NCI-H1105 (cell line): ENCODE measurements at regions not wholly inside any gene's neighbourhood (a gene's known extent, or its start where the extent isn't known, plus 50 kb on each side); places are given as distances from the start of the nearest gene placed in this dataset.
"Not testable (repeated sequence)": the region's sequence is repeated elsewhere in the genome, so short reads cannot be mapped to it uniquely, and the experiment has no call there.

Source experiments
- DNase-seq: peaks from one replicate; lab custom pipeline; 2025; lab: John Stamatoyannopoulos, UW

DNA sequence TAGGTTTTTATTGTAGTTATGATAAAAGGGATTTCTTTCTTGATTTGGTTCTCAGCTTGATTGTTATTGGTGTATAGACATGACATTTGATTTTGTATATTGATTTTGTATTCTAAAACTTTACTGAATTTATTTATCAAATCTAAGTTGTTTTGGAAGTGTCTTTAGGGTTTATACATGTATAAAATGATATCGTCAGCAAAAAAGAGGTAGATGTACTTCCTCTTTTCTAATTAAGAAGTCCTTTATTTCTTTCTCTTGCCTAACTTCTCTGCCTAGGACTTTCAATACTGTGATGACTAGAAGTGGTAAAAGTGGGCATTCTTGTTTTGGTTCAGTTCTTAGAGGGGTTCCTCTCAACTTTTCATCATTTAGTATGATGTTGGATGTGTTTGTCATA, 487.3 kb upstream of the KIF2B start:
- DNase-seq, result no peak

DNA sequence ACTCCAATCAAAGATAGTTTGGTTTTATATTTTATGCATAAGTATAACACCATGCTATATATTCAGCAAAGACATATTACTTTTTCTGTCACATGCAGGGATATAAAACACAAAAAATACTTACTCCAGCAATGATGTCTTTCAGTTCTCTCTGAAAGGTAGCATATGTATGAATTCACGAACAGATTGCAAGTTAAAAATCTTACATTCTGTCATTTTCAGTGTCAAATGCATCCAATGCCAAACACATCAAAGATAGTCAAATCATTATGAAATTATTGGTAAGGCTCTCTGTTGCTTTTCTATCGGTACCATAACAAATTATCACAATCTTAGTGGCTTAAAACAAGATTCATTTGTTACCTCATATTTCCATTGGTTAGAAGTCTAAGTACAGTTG, 492.0 kb upstream of the KIF2B start:
- DNase-seq, result no peak

DNA sequence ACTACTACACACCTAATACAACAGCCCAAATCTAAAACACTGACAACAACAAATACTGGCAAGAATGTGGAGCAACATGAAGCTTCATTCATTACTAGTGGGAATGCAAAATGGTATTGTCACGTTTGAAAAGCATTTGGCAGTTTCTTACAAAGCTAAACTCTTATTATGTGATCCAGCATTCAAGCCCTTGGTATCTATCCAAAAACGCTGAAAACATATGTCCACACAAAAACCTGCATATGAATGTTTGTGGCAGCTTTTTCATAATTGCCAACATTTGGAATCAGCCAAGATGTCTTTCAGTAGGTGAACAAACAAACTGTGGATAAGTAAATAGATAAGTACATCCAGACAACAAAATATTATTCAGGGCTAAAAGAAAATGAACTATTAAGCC, 501.1 kb upstream of the KIF2B start:
- no peak for DNase-seq

DNA sequence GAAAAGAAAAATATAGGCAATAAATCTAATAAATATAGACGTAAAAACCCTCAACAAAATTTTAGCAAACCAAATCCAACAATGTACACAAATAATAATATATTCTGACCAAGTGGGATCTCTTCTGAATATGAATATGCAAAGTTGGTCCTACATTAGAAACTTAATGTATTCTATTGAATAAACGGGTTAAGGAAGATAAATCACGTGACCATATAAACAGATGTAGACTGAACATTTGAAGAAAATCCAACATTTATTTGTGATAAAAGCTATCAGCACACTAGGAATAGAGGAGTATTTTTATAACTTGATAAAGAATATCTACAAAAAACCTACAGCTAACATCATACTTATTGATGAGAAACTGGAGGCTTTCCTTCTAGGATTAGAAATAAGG, 502.8 kb upstream of the KIF2B start:
- no peak for DNase-seq

DNA sequence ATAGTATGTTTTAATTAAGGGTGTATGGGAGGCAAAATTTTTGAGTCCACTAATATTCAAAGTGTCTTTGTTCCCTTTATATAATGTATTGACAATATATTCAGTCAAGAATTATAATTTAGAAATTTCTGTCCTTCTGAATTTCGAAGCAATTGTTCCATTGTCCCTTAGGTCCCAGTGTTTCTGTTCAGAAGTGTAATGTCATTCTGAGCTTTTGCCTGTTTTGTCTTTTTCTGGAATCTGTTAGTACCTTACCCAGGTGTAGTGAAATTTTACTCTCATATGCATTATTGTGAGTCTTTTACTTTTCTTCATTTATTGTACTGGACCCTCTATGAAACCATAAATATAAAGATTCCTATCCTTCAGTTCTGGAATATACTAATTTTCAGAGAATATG, 505.7 kb upstream of the KIF2B start:
- no peak for DNase-seq

DNA sequence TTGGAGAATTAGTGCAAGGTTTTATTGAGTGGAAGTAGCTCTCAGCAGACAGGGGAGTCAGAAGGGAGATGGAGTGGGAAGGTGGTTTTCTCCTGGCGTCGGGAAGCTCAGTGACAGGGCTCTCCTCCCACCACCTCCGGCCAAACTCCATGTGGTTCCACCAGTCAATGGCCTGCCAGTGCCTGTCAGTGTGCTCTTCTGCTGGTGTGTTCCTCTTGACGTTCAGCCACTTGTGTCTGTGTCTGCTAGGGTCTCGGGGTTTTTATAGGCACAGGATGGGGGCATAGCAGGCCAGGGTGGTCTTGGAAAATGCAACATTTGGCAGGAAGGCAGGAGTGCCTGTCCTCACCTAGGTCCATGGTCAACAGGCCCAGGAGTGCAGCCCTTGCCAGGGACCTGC, 506.7 kb upstream of the KIF2B start:
- no peak for DNase-seq

DNA sequence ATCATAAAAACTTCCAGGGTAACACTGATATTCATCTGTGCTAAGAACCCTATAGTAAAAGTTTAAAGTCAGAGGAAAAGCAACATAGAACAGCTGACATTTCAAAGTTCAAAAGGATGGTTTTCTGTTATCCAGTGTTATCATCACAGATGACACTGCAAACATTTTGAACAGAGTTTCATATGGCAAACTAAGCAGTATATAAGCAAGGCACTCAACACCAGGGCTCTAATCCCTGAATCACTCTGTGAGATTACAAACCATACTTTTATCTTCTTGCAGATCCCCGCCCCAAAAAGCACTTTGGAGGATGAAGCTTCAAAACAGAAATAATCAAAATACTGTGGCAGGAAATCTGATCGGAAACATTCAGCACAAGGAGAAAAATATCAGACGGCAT, 508.2 kb upstream of the KIF2B start:
- no peak for DNase-seq

DNA sequence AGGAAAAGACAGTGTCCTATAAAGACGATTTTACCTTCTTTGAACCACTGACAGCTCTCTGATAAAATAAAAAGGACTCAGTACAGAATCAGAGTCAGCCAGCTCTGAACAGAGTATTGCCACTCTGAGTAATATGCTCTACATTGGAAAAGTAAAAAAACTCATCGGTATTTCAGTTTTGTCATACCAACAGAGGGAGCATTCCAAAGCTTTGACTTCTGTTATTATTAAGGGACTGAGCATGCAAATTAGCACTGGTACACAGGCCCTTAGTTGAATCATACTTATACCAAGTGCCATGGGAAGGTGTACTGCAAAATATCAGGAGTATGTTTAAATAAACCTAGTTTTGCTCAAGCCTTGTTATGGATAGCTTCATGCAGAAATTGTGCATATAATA, 509.0 kb upstream of the KIF2B start:
- DNase-seq, result no peak

DNA sequence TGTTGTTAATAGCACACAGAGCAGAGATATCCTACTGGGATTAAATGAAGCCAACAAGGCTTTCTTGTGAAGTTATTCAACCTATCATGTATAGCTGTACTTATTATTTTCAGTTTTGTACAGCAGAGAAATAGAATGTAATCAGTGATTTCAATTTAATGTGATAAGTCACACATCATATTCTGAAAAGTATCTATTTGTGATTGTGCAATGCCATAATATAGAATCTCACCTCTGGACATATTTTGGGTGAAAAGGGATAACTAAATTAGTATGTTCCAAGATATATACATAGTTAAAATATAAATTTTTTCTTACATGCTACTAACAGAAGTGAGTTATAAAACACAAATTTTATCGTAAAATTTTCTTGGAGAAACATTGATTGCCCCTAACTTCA, 544.3 kb upstream of the KIF2B start:
- no peak for DNase-seq

DNA sequence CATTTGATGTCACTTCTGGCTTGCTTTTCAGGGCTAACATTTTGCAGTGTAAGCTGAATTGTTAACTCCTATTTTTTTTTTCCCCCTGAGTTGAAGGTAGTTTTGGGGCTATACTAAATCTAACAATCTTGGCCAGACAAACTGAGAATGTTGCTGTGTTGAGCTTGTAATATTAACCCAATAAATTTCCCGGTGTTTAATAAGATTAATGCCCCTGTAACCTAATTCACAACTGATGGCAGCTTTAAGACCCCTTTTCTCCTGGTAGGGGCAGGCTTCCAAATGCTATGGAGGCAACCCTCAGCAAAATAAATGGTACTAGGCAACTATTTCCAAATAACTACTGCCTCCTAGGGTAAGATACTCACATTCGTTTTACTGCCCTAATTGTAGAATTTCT, 549.6 kb upstream of the KIF2B start:
- DNase-seq, result no peak

DNA sequence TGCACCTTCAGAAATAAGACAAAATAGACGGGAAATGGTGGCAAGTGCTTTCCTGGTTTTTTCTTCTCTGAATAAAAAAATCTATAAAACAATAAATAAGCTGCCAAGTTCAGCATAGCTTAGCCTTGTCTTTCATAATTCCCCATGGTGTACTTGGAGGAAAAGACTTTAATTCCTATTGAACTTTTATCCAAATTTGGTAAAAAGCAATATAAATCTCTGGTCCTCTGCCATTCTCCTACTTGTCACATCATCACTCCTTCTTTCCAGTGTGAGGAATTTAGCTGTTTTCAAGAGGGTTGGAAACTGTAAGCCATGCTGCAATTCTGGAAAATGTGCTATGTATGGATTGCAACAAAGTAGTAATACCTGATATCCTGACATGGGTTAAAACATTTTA, 551.8 kb upstream of the KIF2B start:
- DNase-seq, result no peak

DNA sequence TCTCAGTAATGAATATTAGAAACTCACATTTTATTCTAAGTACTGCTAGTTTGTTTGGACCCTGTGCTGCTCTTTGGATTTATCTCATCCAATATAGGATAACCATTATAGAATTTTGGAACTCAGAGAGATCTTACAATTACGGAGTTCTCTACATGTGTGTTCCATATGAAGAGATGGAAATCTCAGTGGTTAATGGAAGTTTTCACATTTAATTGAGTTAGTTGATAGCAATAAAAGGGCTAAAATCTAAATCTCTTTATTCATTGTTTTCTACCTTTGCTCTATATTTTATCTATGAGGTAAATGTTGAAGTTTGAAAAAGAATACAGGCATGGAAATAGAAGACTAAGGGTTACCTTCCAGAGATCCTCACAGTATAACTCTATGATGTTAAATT, 558.0 kb upstream of the KIF2B start:
- DNase-seq, result no peak

DNA sequence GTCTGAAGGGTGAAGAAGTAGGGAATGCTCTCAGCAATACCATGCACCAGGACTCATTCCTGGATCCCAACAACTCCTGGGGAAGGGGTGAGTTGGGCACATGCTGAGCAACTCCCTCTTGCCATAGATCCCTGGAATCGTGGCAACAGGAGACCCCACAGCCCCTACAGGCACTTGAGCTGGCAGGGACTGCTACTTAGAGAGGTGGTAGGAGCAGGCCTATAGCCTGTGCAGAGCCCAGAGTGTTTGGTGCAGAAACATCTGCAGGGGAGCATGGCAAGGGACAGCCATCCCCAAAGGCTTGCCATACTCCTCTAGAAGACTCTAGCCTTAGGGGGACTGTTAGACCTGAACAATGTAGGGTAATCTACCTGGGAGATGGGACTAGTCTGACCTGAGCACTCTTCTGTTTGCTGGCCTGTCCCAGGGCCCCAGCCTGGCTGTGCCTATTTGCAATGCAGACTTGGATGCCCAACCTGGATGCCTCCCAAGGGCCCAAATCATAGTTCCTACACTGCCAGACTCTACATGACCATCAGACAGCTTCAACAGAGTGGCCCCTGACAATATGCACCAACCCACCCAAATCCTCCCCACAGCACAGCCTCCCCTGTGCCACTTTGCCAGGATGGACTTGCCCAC, 568.6 kb upstream of the KIF2B start:
- no peak for DNase-seq

DNA sequence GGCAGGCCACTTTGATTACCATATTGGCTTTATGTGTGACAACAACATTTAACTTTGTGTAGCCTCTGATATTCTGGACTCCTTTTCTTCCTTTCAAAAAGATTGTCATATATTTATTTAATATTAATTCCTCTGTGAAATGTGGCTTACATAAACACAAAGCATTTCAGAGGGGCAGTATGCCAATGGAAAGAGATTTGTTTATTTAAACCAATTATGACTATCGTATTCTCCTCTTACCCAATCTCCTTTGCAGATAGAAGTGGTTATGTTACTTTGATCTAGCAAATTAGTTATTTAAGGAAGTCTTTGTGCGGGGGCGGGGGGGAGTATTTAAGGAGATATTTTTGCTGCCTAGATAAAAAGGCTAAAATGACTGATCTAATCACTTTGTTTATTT, 573.7 kb upstream of the KIF2B start:
- DNase-seq, result no peak

DNA sequence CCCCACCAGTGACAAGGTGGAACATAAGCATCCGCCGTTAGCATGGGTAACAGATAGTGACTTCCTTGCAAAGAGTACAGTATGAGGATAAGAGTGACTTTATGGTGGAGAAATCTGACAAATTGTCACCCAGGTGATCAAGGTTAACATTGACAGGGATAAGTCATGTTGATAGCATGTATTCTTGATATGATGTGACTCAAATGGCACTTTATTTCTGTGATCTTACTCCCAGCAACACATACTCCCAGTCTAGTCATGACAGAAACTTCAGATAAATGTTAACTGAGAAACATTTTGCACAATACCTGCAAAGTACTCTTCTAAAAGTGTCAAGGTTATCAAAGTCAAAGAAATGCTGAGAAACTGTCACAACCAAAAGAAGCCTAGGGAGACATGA, 588.6 kb upstream of the KIF2B start:
- no peak for DNase-seq

DNA sequence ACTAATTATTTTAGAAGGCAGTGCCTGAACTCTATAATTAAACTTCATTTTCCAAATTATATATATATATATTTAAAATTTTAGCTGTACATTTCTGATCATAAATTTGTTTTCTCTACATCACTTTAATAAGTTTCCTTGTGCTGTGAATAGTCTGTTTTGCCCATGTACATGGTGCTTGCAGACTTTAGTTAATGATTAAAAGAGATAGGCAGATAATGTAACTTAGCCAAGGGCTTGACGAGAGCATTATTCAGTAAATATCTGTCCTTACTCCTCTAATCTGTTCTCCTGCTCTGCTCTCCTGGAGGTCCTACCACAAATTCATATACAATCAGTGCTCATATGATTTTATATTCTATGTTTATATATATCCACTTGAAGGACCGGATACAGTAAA, 595.2 kb upstream of the KIF2B start:
- no peak for DNase-seq

DNA sequence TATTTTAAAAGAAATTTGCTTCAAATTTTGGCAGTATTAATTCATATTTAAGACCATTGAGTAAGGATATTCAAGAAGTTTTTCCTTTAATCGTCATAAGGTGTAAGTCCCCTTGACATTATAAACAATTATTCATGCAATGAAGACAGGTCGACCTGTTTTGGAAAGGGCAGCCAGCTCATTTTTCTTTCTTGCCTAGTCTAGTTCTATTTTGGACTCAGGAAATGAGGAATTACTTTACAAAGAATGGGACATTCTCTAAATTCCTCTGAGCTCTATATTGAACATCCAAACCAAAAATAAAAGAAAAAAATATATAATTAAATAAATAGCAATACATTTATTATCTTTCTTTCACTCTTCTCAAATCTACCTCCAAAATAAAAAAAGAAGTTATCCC, 595.6 kb upstream of the KIF2B start:
- DNase-seq, result no peak

DNA sequence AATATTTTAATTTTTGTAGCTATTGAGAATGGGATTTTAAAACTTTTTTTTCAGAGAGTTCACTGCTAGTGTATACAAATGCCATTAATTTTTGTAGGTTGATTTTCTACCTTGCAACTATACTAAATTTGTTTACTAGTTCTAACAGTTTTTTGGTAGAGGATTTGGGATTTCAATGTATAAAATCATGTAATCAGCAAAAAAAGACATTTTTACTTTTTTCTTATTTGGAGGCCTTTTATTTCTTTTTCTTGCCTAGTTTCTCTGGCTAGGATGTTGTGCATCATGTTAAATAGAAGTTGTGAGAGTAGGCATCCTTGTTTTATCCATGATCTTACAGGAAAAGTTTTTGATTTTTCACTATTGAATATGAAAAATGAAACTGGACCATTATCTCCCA, 602.9 kb upstream of the KIF2B start:
- no peak for DNase-seq

DNA sequence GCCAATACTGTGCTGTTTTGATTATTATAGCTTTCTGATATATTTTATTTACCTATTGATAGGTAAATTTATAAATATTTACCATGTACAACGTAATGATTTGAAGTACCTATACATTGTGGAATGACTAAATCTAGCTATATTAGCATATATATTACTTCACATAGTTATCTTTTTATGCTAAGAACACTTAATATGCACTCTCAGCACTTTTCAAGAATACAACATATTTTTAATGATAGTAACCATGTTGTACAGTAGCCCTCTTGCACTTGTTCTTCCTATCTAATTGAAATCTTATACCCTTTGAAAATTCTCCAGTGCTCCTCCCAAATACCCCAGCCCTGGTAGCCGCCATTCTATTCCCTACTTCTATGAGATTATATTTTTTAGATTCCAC, 604.0 kb upstream of the KIF2B start:
- DNase-seq, result no peak

DNA sequence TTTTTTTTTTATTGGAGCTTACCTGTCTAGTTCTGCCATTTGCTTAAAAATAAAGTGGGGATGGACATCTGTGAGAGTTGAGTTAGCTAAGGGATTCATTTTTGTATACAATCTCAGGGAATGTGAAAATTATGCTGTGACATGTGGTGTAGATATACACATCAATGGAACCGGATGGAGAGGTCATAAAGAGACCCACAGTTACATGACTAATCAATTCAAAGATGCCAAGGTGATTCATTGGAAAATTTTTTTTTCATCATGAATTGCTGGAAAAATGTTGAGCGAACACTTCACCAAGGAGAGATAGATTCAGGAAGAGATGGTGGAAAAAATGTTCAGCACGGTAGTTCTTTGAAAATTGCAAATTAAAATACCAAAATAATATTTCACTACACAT, 605.4 kb upstream of the KIF2B start:
- no peak for DNase-seq

DNA sequence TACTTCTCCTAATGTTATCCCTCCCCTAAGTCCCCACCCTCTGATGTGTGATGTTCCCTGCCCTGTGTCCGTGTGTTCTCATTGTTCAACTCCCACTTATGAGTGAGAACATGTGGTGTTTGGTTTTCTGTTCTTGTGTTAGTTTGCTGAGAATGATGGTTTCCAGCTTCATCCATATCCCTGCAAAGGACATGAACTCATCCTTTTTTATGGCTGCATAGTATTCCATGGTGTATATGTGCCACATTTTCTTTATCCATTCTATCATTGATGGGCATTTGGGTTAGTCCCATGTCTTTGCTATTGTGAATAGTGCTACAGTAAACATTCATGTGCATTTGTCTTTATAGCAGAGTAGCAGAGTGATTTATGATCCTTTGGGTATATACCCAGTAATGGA, 613.8 kb upstream of the KIF2B start:
- not testable (repeated sequence) for DNase-seq

DNA sequence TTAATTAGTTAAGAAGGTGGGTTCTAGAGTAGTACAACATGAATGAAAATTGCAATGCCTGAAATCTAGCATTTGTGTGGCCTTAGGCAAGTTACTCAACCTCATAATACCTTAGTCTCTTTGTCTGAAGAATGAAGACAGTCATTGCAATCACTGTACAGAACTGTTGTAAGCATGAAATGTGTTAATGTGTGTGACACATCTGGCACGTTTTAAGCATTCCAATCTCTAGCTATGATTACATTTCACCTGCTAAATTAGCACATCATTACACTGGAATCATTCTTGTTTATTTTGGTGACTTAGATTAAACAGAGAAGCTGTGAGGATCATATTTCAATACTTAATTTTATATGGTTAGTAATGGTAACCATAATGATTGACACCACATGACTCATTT, 629.7 kb upstream of the KIF2B start:
- DNase-seq, result no peak

DNA sequence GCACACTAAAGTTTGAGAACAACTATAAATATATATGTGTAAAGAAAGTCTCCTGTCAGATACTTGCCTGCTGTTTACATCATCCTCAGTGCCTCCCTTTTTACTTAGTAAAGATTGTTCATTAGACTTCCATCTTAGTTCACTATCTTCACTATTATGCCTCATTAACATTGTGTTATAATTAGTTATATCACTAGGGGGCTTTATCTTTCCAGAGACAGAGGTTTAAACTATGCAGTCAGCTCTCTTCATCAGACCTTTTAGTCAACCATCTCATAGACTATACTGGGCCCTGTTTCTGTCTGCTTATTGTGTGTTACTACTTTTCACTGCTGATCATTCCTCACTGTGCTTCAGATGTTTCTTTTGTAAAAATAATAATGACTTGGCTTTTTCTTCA, 630.8 kb upstream of the KIF2B start:
- no peak for DNase-seq

DNA sequence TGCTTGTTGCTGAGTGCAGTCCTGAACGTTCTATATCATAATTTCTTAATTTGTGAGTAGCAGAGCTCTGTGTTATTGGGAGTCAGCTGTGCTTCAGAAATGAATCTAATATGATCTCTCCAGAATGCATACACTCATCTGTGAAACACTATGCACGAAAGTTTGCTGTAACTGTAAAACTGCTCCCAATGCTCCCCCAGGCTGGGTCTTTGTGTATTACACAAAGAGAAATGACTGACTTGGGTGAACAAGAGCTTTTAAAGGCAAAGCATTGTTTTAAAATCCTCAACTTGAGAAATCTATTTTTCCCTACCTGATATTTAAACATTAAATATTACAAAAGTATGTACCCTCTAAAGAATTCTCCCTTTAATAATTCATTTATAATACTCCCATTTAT, 636.7 kb upstream of the KIF2B start:
- no peak for DNase-seq

DNA sequence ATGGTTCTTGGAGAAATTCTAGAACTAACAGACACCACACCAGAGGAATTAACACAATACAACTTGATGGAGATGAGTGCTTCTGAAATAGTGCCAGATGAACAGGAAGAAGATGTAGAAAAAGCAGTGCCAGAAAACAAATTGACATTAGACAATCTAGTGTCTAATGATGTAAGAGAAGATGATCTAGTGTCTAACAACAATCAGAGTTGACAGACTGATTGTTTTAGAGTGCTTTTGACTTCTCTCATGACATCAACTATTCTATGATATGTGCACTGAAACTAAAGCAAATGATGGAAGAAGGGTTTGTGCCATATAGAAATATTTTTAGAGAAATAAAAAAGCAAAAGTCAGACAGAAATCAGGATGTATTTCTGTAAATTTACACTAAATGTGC, 646.1 kb upstream of the KIF2B start:
- no peak for DNase-seq
